PFSK-1 (cell line): ENCODE measurements at regions not wholly inside any gene's neighbourhood (a gene's known extent, or its start where the extent isn't known, plus 50 kb on each side); places are given as distances from the start of the nearest gene placed in this dataset.

Source experiments
- FOXP2 ChIP-seq: optimal IDR thresholded peaks from 2 replicates; pipeline ENCODE3; 2011; ENCODE audit warnings: borderline replicate concordance, control low read depth, inconsistent platforms; ENCODE audit not compliant: insufficient read depth; ENCODE audit errors: extremely low read length, extremely low read depth
- POLR2AphosphoS5 ChIP-seq: IDR thresholded peaks from 2 replicates; pipeline ENCODE4 v1.6.1; 2012; ENCODE audit warnings: low read depth, mild to moderate bottlenecking, control low read depth, low read length, moderate library complexity
- SIN3A ChIP-seq: IDR thresholded peaks from 2 replicates; pipeline ENCODE4 v1.6.1; 2012; ENCODE audit warnings: mild to moderate bottlenecking, low read length, moderate library complexity, borderline replicate concordance; ENCODE audit not compliant: insufficient read depth
- TAF1 ChIP-seq: IDR thresholded peaks from 2 replicates; pipeline ENCODE4 v1.6.1; 2012; ENCODE audit warnings: low read length, control low read depth, borderline replicate concordance; ENCODE audit not compliant: insufficient read depth
- TF ChIP-seq, protein P1 (sequence below), 2 experiments: IDR thresholded peaks; 2 replicates each; pipeline versions ENCODE4 v1.6.1 to v1.8.0; 2011 to 2012; ENCODE audit warnings: low read depth in 2 of 2, low read length in 2 of 2, control low read depth in 1 of 2, inconsistent platforms in 1 of 2, mild to moderate bottlenecking in 1 of 2, moderate library complexity in 1 of 2; ENCODE audit not compliant: insufficient read depth in 1 of 2

DNA sequence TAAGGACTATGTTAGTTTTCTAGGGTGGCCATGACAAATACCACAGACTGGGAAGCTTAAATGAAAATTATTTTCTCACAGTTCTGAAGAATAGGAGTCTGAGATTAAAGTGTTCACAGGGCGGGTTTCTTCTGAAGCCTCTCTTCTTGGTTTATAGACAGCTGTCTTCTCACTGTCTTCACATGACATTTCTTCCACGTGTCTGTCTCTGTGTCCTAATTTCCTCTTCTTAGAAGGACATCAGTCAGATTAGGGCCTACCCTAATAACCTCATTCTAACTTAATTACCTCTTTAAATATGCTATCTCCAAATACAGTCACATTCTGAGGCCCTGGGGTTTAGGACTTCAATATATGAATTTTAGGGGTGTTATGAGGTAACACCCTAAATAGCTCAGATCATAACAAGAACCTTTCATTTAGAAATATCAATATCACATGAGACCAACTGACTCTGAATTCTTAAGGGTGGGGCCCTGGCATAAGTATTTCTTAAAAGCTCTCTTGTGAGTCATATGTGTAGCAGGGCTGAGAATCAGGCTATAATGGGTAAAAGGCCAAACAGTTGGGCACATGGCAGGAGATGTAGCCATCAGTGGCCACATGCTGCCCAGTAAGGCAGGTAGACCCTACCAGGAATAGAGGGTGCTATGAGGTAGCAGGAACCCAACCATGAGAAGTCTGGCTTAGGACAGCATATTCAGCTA, 62.0 kb upstream of the TENT5A start:
- TF ChIP-seq TAF1 (no peak), SIN3A (no peak)

DNA sequence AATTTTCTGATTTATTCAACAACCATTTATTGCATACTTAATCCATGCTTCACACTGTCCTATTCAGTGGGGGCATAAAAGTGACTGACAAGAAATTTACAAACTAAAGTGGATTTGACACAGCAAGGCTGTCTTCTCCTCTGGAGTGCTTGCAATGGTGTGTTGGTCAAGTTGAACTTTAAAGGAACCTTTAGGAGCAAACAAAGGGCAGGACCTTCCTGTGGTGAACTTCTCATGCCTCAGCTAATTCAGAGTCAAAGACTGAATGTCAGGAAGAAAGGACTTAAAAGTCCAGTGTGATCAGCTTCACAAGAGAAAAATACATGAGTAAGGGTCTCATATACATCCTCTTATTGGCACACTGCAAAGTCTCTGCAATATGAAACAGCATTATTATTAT, 60.8 kb upstream of the TENT5A start:
- TF ChIP-seq FOXP2 (no peak), TAF1 (no peak), POLR2AphosphoS5 (no peak), SIN3A (no peak)
- TF ChIP-seq, protein P1, sequence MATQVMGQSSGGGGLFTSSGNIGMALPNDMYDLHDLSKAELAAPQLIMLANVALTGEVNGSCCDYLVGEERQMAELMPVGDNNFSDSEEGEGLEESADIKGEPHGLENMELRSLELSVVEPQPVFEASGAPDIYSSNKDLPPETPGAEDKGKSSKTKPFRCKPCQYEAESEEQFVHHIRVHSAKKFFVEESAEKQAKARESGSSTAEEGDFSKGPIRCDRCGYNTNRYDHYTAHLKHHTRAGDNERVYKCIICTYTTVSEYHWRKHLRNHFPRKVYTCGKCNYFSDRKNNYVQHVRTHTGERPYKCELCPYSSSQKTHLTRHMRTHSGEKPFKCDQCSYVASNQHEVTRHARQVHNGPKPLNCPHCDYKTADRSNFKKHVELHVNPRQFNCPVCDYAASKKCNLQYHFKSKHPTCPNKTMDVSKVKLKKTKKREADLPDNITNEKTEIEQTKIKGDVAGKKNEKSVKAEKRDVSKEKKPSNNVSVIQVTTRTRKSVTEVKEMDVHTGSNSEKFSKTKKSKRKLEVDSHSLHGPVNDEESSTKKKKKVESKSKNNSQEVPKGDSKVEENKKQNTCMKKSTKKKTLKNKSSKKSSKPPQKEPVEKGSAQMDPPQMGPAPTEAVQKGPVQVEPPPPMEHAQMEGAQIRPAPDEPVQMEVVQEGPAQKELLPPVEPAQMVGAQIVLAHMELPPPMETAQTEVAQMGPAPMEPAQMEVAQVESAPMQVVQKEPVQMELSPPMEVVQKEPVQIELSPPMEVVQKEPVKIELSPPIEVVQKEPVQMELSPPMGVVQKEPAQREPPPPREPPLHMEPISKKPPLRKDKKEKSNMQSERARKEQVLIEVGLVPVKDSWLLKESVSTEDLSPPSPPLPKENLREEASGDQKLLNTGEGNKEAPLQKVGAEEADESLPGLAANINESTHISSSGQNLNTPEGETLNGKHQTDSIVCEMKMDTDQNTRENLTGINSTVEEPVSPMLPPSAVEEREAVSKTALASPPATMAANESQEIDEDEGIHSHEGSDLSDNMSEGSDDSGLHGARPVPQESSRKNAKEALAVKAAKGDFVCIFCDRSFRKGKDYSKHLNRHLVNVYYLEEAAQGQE (IDR thresholded peaks at IDR 0.05; ENCODE audit: insufficient read depth in 1 of 2, low read depth in 2 of 2, low read length in 2 of 2) = no peak

DNA sequence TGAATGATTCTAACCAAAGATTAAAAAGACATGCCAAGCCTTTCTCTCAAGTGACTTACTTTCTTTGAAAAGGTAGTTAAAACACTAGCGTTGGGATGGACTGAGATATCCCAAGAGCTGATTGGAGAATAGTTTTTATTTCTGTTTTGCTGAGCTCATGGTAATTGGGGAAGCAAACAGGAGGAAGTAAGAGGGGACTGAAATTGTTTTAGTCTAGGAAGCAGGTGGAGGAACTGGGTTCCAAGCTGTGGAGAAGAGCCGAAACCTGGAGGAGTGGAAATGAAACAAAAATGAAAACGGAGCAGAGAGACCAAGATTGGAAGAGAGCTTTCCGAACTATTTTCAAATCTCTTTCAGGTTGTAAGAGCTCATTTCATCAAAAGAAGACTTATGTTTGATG, 59.9 kb upstream of the TENT5A start:
- no peak for TF ChIP-seq FOXP2
- no peak for TF ChIP-seq TAF1
- no peak for TF ChIP-seq SIN3A
- TF ChIP-seq POLR2AphosphoS5 = no peak
- TF ChIP-seq, protein P1 (IDR thresholded peaks at IDR 0.05; ENCODE audit: insufficient read depth in 1 of 2, low read depth in 2 of 2, low read length in 2 of 2) = no peak

DNA sequence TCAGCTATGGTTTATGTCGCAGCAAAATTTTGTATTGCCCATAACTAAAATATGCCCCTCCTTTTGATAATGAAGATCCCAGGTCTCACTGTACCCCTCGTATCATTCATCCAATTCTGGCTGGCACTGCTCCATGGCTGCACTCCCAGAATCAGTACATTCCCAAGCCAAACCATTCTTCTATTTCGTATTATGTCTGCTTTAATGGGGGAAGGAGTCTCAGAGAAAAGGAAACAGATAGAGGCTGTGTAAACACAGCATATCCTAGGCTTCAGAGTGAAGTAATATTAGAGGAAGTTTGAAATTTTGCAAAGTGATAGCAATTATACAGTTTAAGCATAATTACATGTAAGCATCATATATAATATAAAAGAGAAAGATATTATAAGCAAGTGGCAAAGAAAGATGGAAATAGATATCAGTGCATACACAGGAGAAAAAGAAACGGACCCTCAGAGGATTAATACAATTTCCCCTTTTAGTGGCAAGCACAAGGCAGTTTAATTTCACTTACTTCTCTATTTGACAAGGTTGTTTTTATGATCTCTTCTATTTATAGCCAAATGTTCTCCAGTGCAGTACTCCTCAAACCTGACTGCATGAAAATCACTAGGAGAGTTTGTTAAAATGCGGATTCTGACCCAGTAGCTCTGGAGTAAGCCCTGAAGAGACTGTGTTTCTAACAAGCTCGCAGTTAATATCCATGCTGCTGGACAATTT, 56.5 kb upstream of the TENT5A start:
- TF ChIP-seq POLR2AphosphoS5 (no peak), SIN3A (no peak), FOXP2 (no peak)
- TF ChIP-seq, protein P1 (IDR thresholded peaks at IDR 0.05; ENCODE audit: insufficient read depth in 1 of 2, low read depth in 2 of 2, low read length in 2 of 2) = no peak

DNA sequence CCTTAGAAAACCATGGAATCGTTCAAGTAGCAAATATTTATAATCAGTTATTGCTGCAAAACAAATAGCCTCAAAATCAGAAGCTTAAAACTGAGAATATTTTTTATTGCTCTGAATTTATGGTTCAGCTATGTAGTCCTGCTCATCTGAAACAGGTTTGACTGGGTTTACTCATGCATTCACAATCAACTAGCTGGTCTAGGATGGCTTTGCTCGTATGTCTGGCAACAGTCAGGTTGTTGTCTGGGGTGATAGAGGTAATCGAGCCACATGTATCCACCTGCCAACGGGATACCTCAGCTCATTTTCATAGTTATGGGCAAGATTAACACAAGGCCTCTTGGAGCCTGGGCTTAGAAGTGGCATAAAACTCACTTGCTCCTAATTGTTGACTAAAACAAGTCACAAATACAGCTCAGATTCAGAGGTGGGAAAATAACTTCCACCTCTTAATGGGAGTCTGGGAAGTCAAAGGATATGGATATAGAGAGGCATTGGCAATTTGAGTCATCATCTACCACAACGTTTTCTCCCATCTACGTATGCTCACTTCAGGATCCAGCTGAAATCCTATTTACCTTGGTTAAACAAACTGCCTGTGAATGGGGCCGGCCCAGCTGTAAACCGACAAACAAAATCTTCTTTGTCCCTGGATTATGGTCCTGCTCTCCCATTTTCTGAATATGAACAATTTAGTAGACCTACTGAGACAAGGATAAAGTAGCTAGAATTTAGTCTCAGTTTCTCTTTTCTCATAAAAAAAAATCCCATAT, 54.5 kb upstream of the TENT5A start:
- TF ChIP-seq, protein P1 (IDR thresholded peaks at IDR 0.05; ENCODE audit: insufficient read depth in 1 of 2, low read depth in 2 of 2, low read length in 2 of 2) = no peak
- TF ChIP-seq POLR2AphosphoS5 (no peak), FOXP2 (no peak), SIN3A (no peak)
